Esophagus squamous epithelium (tissue), 4 donors: ENCODE measurements at regions not wholly inside any gene's neighbourhood (a gene's known extent, or its start where the extent isn't known, plus 50 kb on each side); places are given as distances from the start of the nearest gene placed in this dataset.

Experiments used
- POLR2A ChIP-seq, 4 donors: fragments of 450-650 bp; IDR thresholded peaks; one replicate each; pipeline ENCODE4 v1.6.1; 2017; ENCODE audit warnings: antibody characterized with exemption in 4 of 4, mild to moderate bottlenecking in 4 of 4, moderate library complexity in 3 of 4
- TF ChIP-seq, protein P1 (sequence below), 6 experiments: fragments of 450-650 bp in 4 of 6; fragments of 200-600 bp in 2 of 6; sonication (generic) in 2 of 6; IDR thresholded peaks; one replicate each; pipeline ENCODE4 v1.5.1; 2016 to 2019; ENCODE audit warnings: antibody characterized with exemption in 6 of 6, mild to moderate bottlenecking in 4 of 6, moderate library complexity in 4 of 6

DNA sequence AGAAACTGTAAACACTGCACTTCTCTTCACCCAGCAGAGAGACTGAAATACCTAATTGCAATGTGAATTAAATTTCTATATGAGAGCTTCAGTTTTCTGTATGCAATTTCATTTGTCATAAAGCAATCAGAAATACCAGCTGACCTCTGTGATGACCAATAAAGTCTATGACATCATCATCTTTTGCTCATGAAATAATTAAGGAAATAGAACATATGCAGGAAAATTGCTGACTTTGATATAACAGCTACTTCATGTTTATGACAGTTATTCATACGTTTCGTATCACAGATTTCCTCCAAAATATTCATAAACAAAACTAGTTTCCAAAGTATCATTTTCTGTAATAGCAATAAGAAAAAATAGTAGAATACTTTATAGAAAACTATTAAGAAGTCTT, 652.3 kb downstream of the SLCO4C1 start:
- no peak for TF ChIP-seq POLR2A (IDR thresholded peaks at IDR 0.05)
- TF ChIP-seq, protein P1, sequence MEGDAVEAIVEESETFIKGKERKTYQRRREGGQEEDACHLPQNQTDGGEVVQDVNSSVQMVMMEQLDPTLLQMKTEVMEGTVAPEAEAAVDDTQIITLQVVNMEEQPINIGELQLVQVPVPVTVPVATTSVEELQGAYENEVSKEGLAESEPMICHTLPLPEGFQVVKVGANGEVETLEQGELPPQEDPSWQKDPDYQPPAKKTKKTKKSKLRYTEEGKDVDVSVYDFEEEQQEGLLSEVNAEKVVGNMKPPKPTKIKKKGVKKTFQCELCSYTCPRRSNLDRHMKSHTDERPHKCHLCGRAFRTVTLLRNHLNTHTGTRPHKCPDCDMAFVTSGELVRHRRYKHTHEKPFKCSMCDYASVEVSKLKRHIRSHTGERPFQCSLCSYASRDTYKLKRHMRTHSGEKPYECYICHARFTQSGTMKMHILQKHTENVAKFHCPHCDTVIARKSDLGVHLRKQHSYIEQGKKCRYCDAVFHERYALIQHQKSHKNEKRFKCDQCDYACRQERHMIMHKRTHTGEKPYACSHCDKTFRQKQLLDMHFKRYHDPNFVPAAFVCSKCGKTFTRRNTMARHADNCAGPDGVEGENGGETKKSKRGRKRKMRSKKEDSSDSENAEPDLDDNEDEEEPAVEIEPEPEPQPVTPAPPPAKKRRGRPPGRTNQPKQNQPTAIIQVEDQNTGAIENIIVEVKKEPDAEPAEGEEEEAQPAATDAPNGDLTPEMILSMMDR (IDR thresholded peaks at IDR 0.05), result no peak
